HEK293T (cell line): ENCODE measurements at regions not wholly inside any gene's neighbourhood (a gene's known extent, or its start where the extent isn't known, plus 50 kb on each side); places are given as distances from the start of the nearest gene placed in this dataset.

Experiments used
- ARNT ChIP-seq: fragments of 450-650 bp; IDR thresholded peaks from 2 replicates; pipeline ENCODE4 v1.6.1; 2017; ENCODE audit warnings: mild to moderate bottlenecking
- BHLHE40 ChIP-seq: fragments of 450-650 bp; IDR thresholded peaks from 2 replicates; pipeline ENCODE4 v1.6.1; 2016; ENCODE audit warnings: mild to moderate bottlenecking, moderate library complexity, borderline replicate concordance
- LEF1 ChIP-seq: fragments of 450-650 bp; IDR thresholded peaks from 2 replicates; pipeline ENCODE4 v1.6.1; 2017; ENCODE audit warnings: mild to moderate bottlenecking, borderline replicate concordance
- NFRKB ChIP-seq: fragments of 450-650 bp; IDR thresholded peaks from 2 replicates; pipeline ENCODE4 v1.6.1; 2016; ENCODE audit warnings: mild to moderate bottlenecking, moderate library complexity
- SUZ12 ChIP-seq: fragments of 450-650 bp; IDR thresholded peaks from 2 replicates; pipeline ENCODE4 v1.6.1; 2016; ENCODE audit warnings: mild to moderate bottlenecking
- TARDBP ChIP-seq: fragments of 450-650 bp; IDR thresholded peaks from 2 replicates; pipeline ENCODE4 v1.6.1; 2016
- ZNF384 ChIP-seq: fragments of 450-650 bp; IDR thresholded peaks from 2 replicates; pipeline ENCODE4 v1.6.1; 2016

DNA sequence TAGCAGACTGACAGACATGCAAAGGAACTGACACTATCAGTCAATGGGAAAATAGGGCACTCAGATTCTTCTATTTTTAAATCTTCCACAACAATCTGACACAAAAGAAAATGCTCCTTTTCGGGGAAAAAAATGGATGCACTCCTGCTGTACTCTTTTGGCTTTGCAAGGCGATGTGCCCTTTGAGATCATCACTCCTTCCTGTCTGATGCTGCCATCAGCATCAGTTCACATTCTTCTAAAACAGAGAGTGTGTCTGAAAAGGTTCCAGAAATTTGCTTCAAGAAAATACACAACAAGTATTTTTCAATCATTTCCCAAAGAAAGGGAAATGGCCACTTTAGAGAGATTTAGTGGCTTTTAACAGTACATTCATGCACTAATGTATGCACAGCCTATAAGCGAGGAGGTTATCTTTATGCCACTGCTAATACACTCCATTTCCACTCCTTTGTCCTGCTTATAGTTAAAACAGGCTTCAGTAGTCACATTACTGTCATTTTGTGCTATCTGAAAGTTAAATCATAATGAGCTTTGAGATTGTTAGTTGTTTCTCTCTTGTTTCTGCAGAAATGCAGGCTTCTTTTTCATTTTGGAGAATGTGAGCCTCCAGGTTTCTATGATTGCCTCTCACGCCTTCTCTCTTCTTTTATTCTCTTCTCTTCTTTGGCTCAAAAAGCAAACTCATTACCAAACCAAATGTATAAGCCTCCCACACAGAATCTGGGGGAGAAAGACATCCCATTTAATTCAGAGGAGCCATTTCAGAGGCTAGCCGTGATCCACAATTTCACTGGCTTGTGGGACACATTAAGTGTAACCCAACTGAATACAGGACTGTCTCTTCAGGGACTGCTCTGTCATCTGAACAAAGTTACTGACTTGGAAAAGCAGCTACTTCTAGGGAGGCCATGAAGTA is 110.9 kb upstream of the CCDC196 start:
- TF ChIP-seq TARDBP (no peak), ZNF384 (no peak), LEF1 (no peak), SUZ12 (no peak), BHLHE40 (no peak), ARNT (no peak), NFRKB (no peak)
